Mesenchymal stem cell (in vitro differentiated cells and primary cell): ENCODE measurements at regions not wholly inside any gene's neighbourhood (a gene's known extent, or its start where the extent isn't known, plus 50 kb on each side); places are given as distances from the start of the nearest gene placed in this dataset.
"Not testable (repeated sequence)": the region's sequence is repeated elsewhere in the genome, so short reads cannot be mapped to it uniquely, and the experiment has no call there.

ENCODE experiments used
- DNase-seq: peaks from one replicate; pipeline ENCODE4 v3.0.0-alpha.2; 2013
- H2AFZ ChIP-seq: one replicate; pipeline ENCODE4 v1.6.1; 2013; ENCODE audit warnings: low read depth, mild to moderate bottlenecking, control low read depth, inconsistent platforms, low read length, moderate library complexity
- H2AK5ac ChIP-seq: 2 replicates; pipeline ENCODE4 v1.6.1; 2013; ENCODE audit warnings: low read length, moderate library complexity, mild to moderate bottlenecking, inconsistent platforms; ENCODE audit not compliant: severe bottlenecking
- H2BK120ac ChIP-seq: one replicate; pipeline ENCODE4 v1.6.1; 2013; ENCODE audit warnings: low read depth, mild to moderate bottlenecking, inconsistent platforms, low read length, moderate library complexity
- H2BK12ac ChIP-seq, 2 experiments: one replicate each; pipeline ENCODE4 v1.6.1; 2013; ENCODE audit warnings: inconsistent platforms in 2 of 2, low read length in 2 of 2, mild to moderate bottlenecking in 2 of 2, moderate library complexity in 2 of 2, control low read depth in 1 of 2
- H2BK15ac ChIP-seq: one replicate; pipeline ENCODE4 v1.6.1; 2013; ENCODE audit warnings: mild to moderate bottlenecking, low read depth, inconsistent platforms; ENCODE audit not compliant: poor library complexity, severe bottlenecking
- H2BK5ac ChIP-seq: 2 replicates; pipeline ENCODE4 v1.6.1; 2013; ENCODE audit warnings: low read depth, mild to moderate bottlenecking, low read length, control low read depth, inconsistent platforms; ENCODE audit not compliant: poor library complexity, severe bottlenecking
- H3K14ac ChIP-seq, 2 experiments: one replicate each; pipeline ENCODE4 v1.6.1; 2013; ENCODE audit warnings: inconsistent platforms in 2 of 2, low read length in 2 of 2, control low read depth in 1 of 2, mild to moderate bottlenecking in 1 of 2, moderate library complexity in 1 of 2
- H3K18ac ChIP-seq, 2 experiments: one replicate each; pipeline ENCODE4 v1.6.1; 2013; ENCODE audit warnings: inconsistent platforms in 2 of 2, low read length in 2 of 2, control low read depth in 1 of 2, low read depth in 1 of 2, mild to moderate bottlenecking in 1 of 2
- H3K23ac ChIP-seq, 2 experiments: one replicate each; pipeline ENCODE4 v1.6.1; 2013; ENCODE audit warnings: inconsistent platforms in 2 of 2, low read length in 2 of 2, mild to moderate bottlenecking in 2 of 2, moderate library complexity in 2 of 2, control low read depth in 1 of 2
- H3K27ac ChIP-seq: 2 replicates; pipeline ENCODE4 v1.5.1; 2013; ENCODE audit warnings: mild to moderate bottlenecking, moderate library complexity, low read length, control low read depth, inconsistent platforms; ENCODE audit not compliant: poor library complexity, severe bottlenecking
- H3K27me3 ChIP-seq, 2 experiments: 2 replicates each; pipeline versions ENCODE4 v1.6.1 to v1.7.0; 2013; ENCODE audit warnings: low read length in 2 of 2, mild to moderate bottlenecking in 2 of 2, moderate library complexity in 2 of 2, control low read depth in 1 of 2, inconsistent platforms in 1 of 2; ENCODE audit not compliant: control insufficient read depth in 1 of 2, insufficient read depth in 1 of 2
- H3K36me3 ChIP-seq, 2 experiments: 2 replicates each; pipeline versions ENCODE4 v1.6.1 to v1.7.0; 2013; ENCODE audit warnings: low read length in 2 of 2, control low read depth in 1 of 2, inconsistent platforms in 1 of 2, low read depth in 1 of 2, mild to moderate bottlenecking in 1 of 2; ENCODE audit not compliant: insufficient read depth in 2 of 2, control insufficient read depth in 1 of 2
- H3K4ac ChIP-seq, 2 experiments: one replicate each; pipeline ENCODE4 v1.6.1; 2013; ENCODE audit warnings: inconsistent platforms in 2 of 2, low read length in 2 of 2, mild to moderate bottlenecking in 2 of 2, moderate library complexity in 2 of 2, control low read depth in 1 of 2, low read depth in 1 of 2
- H3K4me1 ChIP-seq: 2 replicates; pipeline ENCODE4 v1.6.1; 2013; ENCODE audit warnings: low read depth, low read length, control low read depth; ENCODE audit not compliant: control insufficient read depth, insufficient read depth
- H3K4me2 ChIP-seq: 2 replicates; pipeline ENCODE4 v1.6.1; 2013; ENCODE audit warnings: low read length, mild to moderate bottlenecking, inconsistent platforms; ENCODE audit not compliant: poor library complexity, severe bottlenecking
- H3K4me3 ChIP-seq, 2 experiments: 2 replicates each; pipeline versions ENCODE4 v1.5.1 to v1.7.0; 2013; ENCODE audit warnings: low read length in 2 of 2, mild to moderate bottlenecking in 2 of 2, control low read depth in 1 of 2, low read depth in 1 of 2; ENCODE audit not compliant: insufficient read depth in 1 of 2
- H3K79me1 ChIP-seq: replicated peaks from 2 replicates; pipeline ENCODE4 v1.6.1; 2013; ENCODE audit warnings: mild to moderate bottlenecking, control low read depth, low read length, inconsistent platforms; ENCODE audit not compliant: poor library complexity, severe bottlenecking
- H3K9ac ChIP-seq: 2 replicates; pipeline ENCODE4 v1.7.0; 2013; ENCODE audit warnings: mild to moderate bottlenecking, low read length, moderate library complexity
- H3K9me3 ChIP-seq: 2 replicates; pipeline ENCODE4 v1.7.0; 2013; ENCODE audit warnings: mild to moderate bottlenecking, low read length; ENCODE audit not compliant: control insufficient read depth
- H4K8ac ChIP-seq: one replicate; pipeline ENCODE4 v1.6.1; 2013; ENCODE audit warnings: inconsistent platforms, mild to moderate bottlenecking, low read length, moderate library complexity
- H4K91ac ChIP-seq: one replicate; pipeline ENCODE4 v1.6.1; 2013; ENCODE audit warnings: mild to moderate bottlenecking, low read length, inconsistent platforms
- WGBS: methylation state at CpG from one replicate; pipeline ENCODE4 v1.1.7; 2013; ENCODE audit warnings: mixed read lengths; 5-methylcytosine and 5-hydroxymethylcytosine counted together

GRCh38 chr3:178359728-178360127, 176.5 kb upstream of the KCNMB2 start:
- Histone ChIP-seq H2AFZ (no peak overlapping the region), H3K79me1 (no peaks in the 10 kb centered on the region), H3K4me3 (no peak overlapping the region), H3K9me3 (peaks cover 5% of the 10 kb centered on the region), H2BK15ac (no peak overlapping the region), H4K8ac (no peak overlapping the region), H3K4ac (no peak overlapping the region), H4K91ac (no peak overlapping the region), H3K9ac (no peak overlapping the region), H2AK5ac (no peak overlapping the region), H2BK12ac (no peak overlapping the region), H3K4me2 (no peak overlapping the region), H3K18ac (no peak overlapping the region), H3K14ac (no peak overlapping the region), H3K27ac (no peak overlapping the region), H2BK5ac (no peak overlapping the region), H3K36me3 (no peaks in the 10 kb centered on the region), H2BK120ac (no peak overlapping the region), H3K27me3 (no peaks in the 10 kb centered on the region), H3K4me1 (no peaks in the 10 kb centered on the region), H3K23ac (no peak overlapping the region)
- DNase-seq = peak; percentile 5
- 92% methylated on average over 5 of the region's 6 CpGs for WGBS

GRCh38 chr3:178363048-178363447, 173.2 kb upstream of the KCNMB2 start:
- H3K4me1 ChIP-seq, H4K8ac ChIP-seq, H3K79me1 ChIP-seq, H3K27ac ChIP-seq, H2BK120ac ChIP-seq, H2AK5ac ChIP-seq, H3K4me2 ChIP-seq, H3K36me3 ChIP-seq, H2AFZ ChIP-seq, H2BK5ac ChIP-seq, H3K9ac ChIP-seq, H3K18ac ChIP-seq, H3K4me3 ChIP-seq, H2BK12ac ChIP-seq, H3K23ac ChIP-seq, H3K4ac ChIP-seq, H3K14ac ChIP-seq, DNase-seq, H3K27me3 ChIP-seq, H3K9me3 ChIP-seq, H4K91ac ChIP-seq, H2BK15ac ChIP-seq: not testable (repeated sequence)
- no CpG with 5 or more reads among the region's 2 CpGs for WGBS

- Histone ChIP-seq H2BK5ac (no peak overlapping the region), H2BK15ac (no peak overlapping the region), H3K36me3 (no peaks in the 10 kb centered on the region), H3K4me2 (no peak overlapping the region), H2AK5ac (no peak overlapping the region), H4K91ac (no peak overlapping the region), H3K27ac (no peak overlapping the region), H3K4me3 (no peak overlapping the region), H3K4ac (no peak overlapping the region), H3K9me3 (peaks cover 17% of the 10 kb centered on the region), H3K14ac (no peak overlapping the region), H2BK120ac (no peak overlapping the region), H3K9ac (no peak overlapping the region), H2BK12ac (no peak overlapping the region), H3K4me1 (no peaks in the 10 kb centered on the region), H3K18ac (no peak overlapping the region), H2AFZ (no peak overlapping the region), H3K23ac (no peak overlapping the region), H4K8ac (no peak overlapping the region), H3K79me1 (no peaks in the 10 kb centered on the region), H3K27me3 (no peaks in the 10 kb centered on the region)
- no peak for DNase-seq
- 96% methylated on average over 2 of the region's 4 CpGs for WGBS
Measured at GRCh38 chr3:178367817-178368617, 168.2 kb upstream of the KCNMB2 start.

- Histone ChIP-seq H3K4ac (no peak overlapping the region), H2AFZ (no peak overlapping the region), H3K36me3 (no peaks in the 10 kb centered on the region), H3K27ac (no peak overlapping the region), H3K9me3 (peaks cover 12% of the 10 kb centered on the region), H2AK5ac (no peak overlapping the region), H3K79me1 (no peaks in the 10 kb centered on the region), H2BK15ac (no peak overlapping the region), H3K23ac (no peak overlapping the region), H2BK5ac (no peak overlapping the region), H3K4me2 (no peak overlapping the region), H3K4me1 (no peaks in the 10 kb centered on the region), H3K4me3 (no peak overlapping the region), H4K8ac (no peak overlapping the region), H2BK12ac (no peak overlapping the region), H3K18ac (no peak overlapping the region), H2BK120ac (no peak overlapping the region), H4K91ac (no peak overlapping the region), H3K14ac (no peak overlapping the region), H3K9ac (no peak overlapping the region), H3K27me3 (no peaks in the 10 kb centered on the region)
- 100% methylated on average over 1 of the region's 1 CpG for WGBS
- DNase-seq = no peak
Measured at GRCh38 chr3:178369006-178369405, 167.2 kb upstream of the KCNMB2 start.
